ENCODE measurements at regions not wholly inside any gene's neighbourhood (a gene's known extent, or its start where the extent isn't known, plus 50 kb on each side); places are given as distances from the start of the nearest gene placed in this dataset.

DNA sequence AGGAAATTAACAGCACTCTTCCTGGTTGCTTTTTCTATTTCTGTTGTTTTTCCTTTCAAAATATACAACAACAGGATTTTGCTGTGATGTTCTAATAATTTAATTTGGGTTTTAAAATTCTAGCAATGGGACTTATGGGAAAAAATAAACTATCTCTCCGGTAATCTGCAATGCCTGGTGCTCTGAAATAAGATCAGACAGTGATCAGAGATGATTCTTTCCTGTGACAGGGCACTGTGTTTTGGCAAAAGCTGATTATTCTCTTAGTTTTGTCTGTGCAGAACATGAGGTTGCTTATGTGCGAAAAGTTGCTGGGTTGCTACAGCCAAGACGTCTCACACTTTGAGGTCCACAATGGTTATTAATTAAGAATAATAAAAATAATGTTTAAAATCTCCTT lies 291.7 kb downstream of the FBXO8 start:
- TF ChIP-seq, protein P1, sequence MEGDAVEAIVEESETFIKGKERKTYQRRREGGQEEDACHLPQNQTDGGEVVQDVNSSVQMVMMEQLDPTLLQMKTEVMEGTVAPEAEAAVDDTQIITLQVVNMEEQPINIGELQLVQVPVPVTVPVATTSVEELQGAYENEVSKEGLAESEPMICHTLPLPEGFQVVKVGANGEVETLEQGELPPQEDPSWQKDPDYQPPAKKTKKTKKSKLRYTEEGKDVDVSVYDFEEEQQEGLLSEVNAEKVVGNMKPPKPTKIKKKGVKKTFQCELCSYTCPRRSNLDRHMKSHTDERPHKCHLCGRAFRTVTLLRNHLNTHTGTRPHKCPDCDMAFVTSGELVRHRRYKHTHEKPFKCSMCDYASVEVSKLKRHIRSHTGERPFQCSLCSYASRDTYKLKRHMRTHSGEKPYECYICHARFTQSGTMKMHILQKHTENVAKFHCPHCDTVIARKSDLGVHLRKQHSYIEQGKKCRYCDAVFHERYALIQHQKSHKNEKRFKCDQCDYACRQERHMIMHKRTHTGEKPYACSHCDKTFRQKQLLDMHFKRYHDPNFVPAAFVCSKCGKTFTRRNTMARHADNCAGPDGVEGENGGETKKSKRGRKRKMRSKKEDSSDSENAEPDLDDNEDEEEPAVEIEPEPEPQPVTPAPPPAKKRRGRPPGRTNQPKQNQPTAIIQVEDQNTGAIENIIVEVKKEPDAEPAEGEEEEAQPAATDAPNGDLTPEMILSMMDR (IDR thresholded peaks at IDR 0.05; ENCODE audit: low read depth, low read length, poor library complexity, severe bottlenecking): no peak
- no peak for TF ChIP-seq EZH2phosphoT487 (IDR thresholded peaks at IDR 0.05; ENCODE audit: borderline replicate concordance, low read length)
